ENCODE measurements at regions not wholly inside any gene's neighbourhood (a gene's known extent, or its start where the extent isn't known, plus 50 kb on each side); places are given as distances from the start of the nearest gene placed in this dataset.

GRCh38 chr5:154110107-154110453 is 71.3 kb downstream of the MFAP3 start:
- no peak for TF ChIP-seq EZH2 (IDR thresholded peaks at IDR 0.05)
- TF ChIP-seq POLR2AphosphoS5 (IDR thresholded peaks at IDR 0.05; ENCODE audit: borderline replicate concordance, low read depth, low read length), result no peak

All from SK-N-MC (cell line).